ENCODE measurements at regions not wholly inside any gene's neighbourhood (a gene's known extent, or its start where the extent isn't known, plus 50 kb on each side); places are given as distances from the start of the nearest gene placed in this dataset.

GRCh38 chr4:178275671-178276360, 833.6 kb upstream of the AGA start:
- no peaks in the 10 kb centered on the region for H3K36me3 ChIP-seq
- no peaks in the 10 kb centered on the region for H3K9me3 ChIP-seq
- no peak overlapping the region for H3K4me3 ChIP-seq
- DNase-seq, result peak; percentile 48
- peaks cover 8% of the 10 kb centered on the region for H3K27me3 ChIP-seq

- H3K36me3 ChIP-seq, result no peaks in the 10 kb centered on the region
- H3K4me3 ChIP-seq, result no peak overlapping the region
- DNase-seq, result no peak
- H3K27me3 ChIP-seq, result peaks cover 8% of the 10 kb centered on the region
- H3K9me3 ChIP-seq, result no peaks in the 10 kb centered on the region
These were observed 838.1 kb upstream of the AGA start for GRCh38 chr4:178280362-178280761.

- DNase-seq, result no peak
- Histone ChIP-seq H3K4me3 (no peak overlapping the region), H3K9me3 (no peaks in the 10 kb centered on the region)
These were observed 846.2 kb upstream of the AGA start for GRCh38 chr4:178288462-178288861.

GRCh38 chr4:178293601-178294000, 851.4 kb upstream of the AGA start:
- peak; percentile 33 for DNase-seq
- Histone ChIP-seq H3K9me3 (no peaks in the 10 kb centered on the region), H3K4me3 (no peak overlapping the region)

More at GRCh38 chr4:178288462-178288861, 846.2 kb upstream of the AGA start:
- Histone ChIP-seq H3K36me3 (no peaks in the 10 kb centered on the region), H3K27me3 (no peaks in the 10 kb centered on the region)

DNA sequence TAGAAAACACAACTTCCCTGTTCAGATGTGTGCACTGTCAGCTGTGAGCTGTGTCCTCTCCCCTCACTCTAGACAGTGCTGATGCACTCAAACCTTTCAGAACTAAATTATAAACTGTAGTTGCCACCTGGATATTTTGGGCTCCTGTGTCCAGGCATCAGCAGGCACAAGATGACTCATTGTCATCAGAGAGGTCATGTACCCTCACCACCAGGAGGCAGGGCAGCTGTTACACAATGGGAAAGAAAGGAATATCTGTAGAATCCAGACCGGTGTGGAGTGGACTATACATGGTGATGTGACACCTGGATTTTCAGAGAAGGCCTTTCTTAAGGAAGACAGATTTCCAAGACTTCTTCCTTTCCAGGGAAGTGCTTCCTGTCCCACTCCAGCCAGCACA, 854.4 kb upstream of the AGA start:
- no peaks in the 10 kb centered on the region for H3K9me3 ChIP-seq

More at GRCh38 chr4:178293601-178294000, 851.4 kb upstream of the AGA start:
- Histone ChIP-seq H3K36me3 (no peaks in the 10 kb centered on the region), H3K27me3 (no peaks in the 10 kb centered on the region)

GRCh38 chr4:178306565-178306964, 864.3 kb upstream of the AGA start:
- no peaks in the 10 kb centered on the region for H3K9me3 ChIP-seq
- H3K27me3 ChIP-seq, result no peaks in the 10 kb centered on the region
- H3K36me3 ChIP-seq, result no peaks in the 10 kb centered on the region
- DNase-seq, result peak; percentile 78
- H3K4me3 ChIP-seq, result no peak overlapping the region

More for the DNA sequence above, 854.4 kb upstream of the AGA start:
- no peaks in the 10 kb centered on the region for H3K36me3 ChIP-seq
- peak; percentile 41 for DNase-seq
- no peaks in the 10 kb centered on the region for H3K27me3 ChIP-seq
- no peak overlapping the region for H3K4me3 ChIP-seq

DNA sequence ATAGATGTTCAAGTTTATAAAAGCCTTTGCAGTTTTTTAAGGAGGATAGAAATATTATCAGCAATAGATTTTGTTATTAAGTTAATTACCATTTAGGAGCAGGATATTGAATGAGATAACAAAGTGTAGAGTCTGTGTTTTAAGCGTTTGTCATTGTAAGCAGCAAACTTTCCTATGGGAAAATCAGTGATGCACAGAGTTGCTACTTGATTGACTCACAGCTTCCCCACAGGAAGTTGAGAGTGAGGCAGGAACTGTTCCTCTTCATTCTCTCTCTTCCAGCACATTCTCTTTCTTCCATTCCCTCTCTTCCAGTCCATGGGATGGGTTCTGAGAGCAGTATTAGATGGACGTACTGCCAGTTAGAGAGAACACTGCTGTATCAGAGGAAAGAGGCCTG, 867.7 kb upstream of the AGA start:
- Histone ChIP-seq H3K4me3 (no peak overlapping the region), H3K9me3 (no peaks in the 10 kb centered on the region), H3K36me3 (no peaks in the 10 kb centered on the region), H3K27me3 (no peaks in the 10 kb centered on the region)
- DNase-seq, result no peak

GRCh38 chr4:178311997-178312396, 869.8 kb upstream of the AGA start:
- no peak for DNase-seq
- Histone ChIP-seq H3K36me3 (no peaks in the 10 kb centered on the region), H3K27me3 (no peaks in the 10 kb centered on the region), H3K4me3 (no peak overlapping the region), H3K9me3 (no peaks in the 10 kb centered on the region)

GRCh38 chr4:178314287-178314686, 872.0 kb upstream of the AGA start:
- Histone ChIP-seq H3K4me3 (no peak overlapping the region), H3K36me3 (no peaks in the 10 kb centered on the region), H3K27me3 (no peaks in the 10 kb centered on the region), H3K9me3 (peaks cover 5% of the 10 kb centered on the region)
- no peak for DNase-seq

DNA sequence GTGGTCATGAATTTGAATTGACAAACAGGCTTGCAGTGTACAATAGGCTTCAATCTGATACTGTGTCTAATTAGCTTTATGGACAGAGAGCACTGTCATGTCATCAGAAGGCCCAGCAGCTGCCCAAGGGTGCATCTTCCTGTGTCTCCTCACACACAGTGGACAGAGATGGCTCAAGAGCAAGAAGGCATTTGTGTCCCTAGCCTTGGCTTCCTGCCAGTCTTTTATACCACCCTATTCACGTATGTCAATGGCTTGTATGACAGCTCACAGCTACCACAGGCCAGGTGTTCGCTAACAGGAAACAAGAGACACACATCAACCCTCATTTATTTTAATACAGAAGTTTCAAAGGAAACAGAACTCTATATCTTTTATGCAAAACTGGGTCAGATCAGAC, 874.0 kb upstream of the AGA start:
- no peaks in the 10 kb centered on the region for H3K27me3 ChIP-seq
- no peak for DNase-seq
- H3K4me3 ChIP-seq, result no peak overlapping the region
- peaks cover 23% of the 10 kb centered on the region for H3K9me3 ChIP-seq
- H3K36me3 ChIP-seq, result no peaks in the 10 kb centered on the region

- H3K36me3 ChIP-seq, result no peaks in the 10 kb centered on the region
- H3K9me3 ChIP-seq, result peaks cover 23% of the 10 kb centered on the region
- DNase-seq, result no peak
- no peaks in the 10 kb centered on the region for H3K27me3 ChIP-seq
- no peak overlapping the region for H3K4me3 ChIP-seq
These were observed 877.8 kb upstream of the AGA start for GRCh38 chr4:178320003-178320402.

- Histone ChIP-seq H3K9me3 (peaks cover 23% of the 10 kb centered on the region), H3K4me3 (no peak overlapping the region), H3K36me3 (no peaks in the 10 kb centered on the region), H3K27me3 (no peaks in the 10 kb centered on the region)
- DNase-seq, result no peak
These were observed 880.4 kb upstream of the AGA start for GRCh38 chr4:178322524-178323183.

DNA sequence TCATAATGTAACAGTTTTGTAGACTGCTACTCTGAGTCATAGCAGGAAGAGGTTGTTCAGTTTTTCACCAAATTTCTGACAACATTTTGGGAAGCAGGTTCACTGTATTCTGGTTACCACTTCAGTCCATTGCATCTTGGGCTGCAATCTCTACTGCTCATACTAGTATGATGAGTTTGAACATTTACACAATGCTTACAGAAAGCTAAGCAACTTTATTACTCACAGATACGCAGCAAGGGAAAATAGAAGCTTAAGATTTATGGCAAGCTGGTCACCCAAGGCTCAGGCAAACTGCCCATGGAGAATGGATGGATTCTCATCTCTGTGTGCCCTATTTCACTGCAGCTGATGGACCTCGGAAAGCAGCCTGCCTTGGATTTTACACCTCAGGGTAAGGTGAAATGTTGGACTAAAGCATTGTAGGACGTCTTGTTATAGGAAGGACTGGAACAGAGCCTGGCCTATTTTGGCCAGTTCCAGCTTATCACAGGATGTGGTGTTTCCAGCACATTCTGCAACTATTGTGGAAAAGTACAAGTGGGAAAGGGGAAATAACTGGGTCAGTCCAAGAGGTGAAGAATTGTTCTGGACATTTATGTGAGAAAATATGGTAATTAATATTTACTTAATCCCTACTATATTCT, 887.1 kb upstream of the AGA start:
- H3K36me3 ChIP-seq, result no peaks in the 10 kb centered on the region
- no peak overlapping the region for H3K4me3 ChIP-seq
- H3K9me3 ChIP-seq, result no peaks in the 10 kb centered on the region
- no peak for DNase-seq
- H3K27me3 ChIP-seq, result no peaks in the 10 kb centered on the region

DNA sequence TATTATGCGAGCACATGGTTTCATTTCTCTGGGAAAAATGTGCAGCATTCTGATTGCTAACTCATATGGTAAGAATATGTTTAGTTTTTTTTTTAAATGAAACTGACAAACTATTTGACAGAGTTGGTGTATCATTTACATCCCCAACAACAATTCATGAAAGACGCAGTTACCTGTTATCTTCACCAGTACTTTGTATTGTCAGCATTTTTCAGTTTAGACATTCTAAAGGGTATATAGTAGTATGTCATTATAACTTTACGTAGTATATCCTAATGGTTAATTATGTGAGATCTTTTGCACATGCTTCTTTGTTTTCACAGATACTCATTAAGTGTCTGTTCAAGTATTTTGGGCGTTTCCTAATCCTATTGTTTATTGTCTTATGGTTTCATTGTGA, 891.1 kb upstream of the AGA start:
- DNase-seq, result no peak
- no peak overlapping the region for H3K4me3 ChIP-seq
- no peaks in the 10 kb centered on the region for H3K27me3 ChIP-seq
- no peaks in the 10 kb centered on the region for H3K36me3 ChIP-seq
- H3K9me3 ChIP-seq, result no peaks in the 10 kb centered on the region

DNA sequence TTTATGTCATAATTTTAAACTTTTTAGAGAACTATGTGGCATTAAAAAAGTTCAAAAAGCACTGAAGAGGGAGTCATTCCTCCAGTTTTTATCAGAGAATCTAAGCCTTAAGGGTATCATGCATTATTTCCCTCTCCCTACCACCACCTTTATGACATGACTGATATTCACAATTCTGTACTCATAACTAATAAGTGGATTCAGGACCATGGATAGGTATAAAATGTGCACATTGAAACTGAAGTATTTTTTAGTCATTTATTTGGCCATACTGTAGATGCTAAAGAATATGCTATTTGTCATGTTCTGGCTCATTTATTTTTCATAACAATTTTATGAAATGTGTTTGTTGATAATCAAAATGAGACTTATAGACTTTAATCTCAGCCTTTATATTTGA, 897.5 kb upstream of the AGA start:
- Histone ChIP-seq H3K4me3 (no peak overlapping the region), H3K27me3 (no peaks in the 10 kb centered on the region), H3K36me3 (no peaks in the 10 kb centered on the region), H3K9me3 (no peaks in the 10 kb centered on the region)
- DNase-seq, result no peak

DNA sequence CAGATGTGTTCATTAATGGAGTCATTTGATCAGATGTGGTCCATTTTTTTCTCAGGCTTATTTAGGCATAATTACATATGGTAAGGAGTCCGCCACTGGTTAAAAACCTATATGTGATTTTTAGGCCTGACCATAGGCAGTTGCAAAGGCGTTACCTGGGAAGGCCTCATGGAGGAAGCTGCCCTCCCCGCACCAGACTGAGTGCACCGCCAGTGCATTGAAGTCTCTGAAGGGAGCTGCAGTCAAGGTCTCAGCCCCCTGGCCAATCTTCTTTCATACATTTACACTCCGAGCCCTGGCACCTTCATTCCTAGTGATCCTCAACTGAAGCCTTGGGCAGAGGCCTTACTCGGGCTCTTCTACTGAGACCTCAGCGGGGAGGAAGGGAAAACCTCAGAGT, 898.2 kb upstream of the AGA start:
- DNase-seq, result no peak
- no peaks in the 10 kb centered on the region for H3K27me3 ChIP-seq

DNA sequence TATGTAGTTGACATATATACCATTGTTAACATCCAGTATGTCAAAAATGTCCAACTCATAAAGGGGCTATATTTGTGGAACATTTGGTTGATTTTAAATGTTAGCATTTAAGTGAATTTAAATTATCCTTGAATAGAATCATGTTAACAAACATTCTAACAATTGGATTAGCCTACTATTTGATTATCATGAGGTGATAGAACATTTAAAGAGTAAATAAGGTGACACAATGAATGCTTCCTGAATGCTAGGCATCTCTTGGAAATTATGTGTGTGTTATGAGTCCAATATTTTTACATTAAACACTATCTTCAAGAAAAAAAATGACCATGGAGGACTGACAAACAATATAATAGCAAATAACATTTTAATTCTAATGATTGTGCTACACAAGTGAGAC, 901.9 kb upstream of the AGA start:
- no peak for DNase-seq
- Histone ChIP-seq H3K9me3 (no peaks in the 10 kb centered on the region), H3K36me3 (no peaks in the 10 kb centered on the region), H3K27me3 (no peaks in the 10 kb centered on the region), H3K4me3 (no peak overlapping the region)

More for the DNA sequence above, 898.2 kb upstream of the AGA start:
- H3K36me3 ChIP-seq, result no peaks in the 10 kb centered on the region
- no peaks in the 10 kb centered on the region for H3K9me3 ChIP-seq
- no peak overlapping the region for H3K4me3 ChIP-seq

GRCh38 chr4:178347111-178347510, 904.9 kb upstream of the AGA start:
- Histone ChIP-seq H3K4me3 (no peak overlapping the region), H3K9me3 (no peaks in the 10 kb centered on the region), H3K36me3 (no peaks in the 10 kb centered on the region), H3K27me3 (no peaks in the 10 kb centered on the region)
- DNase-seq, result no peak

All from MG63 (cell line).